GM12865 (cell line): ENCODE measurements at regions not wholly inside any gene's neighbourhood (a gene's known extent, or its start where the extent isn't known, plus 50 kb on each side); places are given as distances from the start of the nearest gene placed in this dataset.

Experiments used
- DNase-seq: peaks from one replicate; pipeline ENCODE4 v3.0.0; 2010; ENCODE audit warnings: low read depth
- H3K4me3 ChIP-seq: 2 replicates; pipeline ENCODE4 v1.5.1; 2011; ENCODE audit warnings: mild to moderate bottlenecking, low read depth, low read length, control low read depth
- TF ChIP-seq, protein P1 (sequence below): IDR thresholded peaks from 2 replicates; pipeline ENCODE4 v1.5.1; 2011; ENCODE audit warnings: low read length, control low read depth, low read depth, inconsistent platforms; ENCODE audit not compliant: insufficient read depth; ENCODE audit errors: missing control alignments

DNA sequence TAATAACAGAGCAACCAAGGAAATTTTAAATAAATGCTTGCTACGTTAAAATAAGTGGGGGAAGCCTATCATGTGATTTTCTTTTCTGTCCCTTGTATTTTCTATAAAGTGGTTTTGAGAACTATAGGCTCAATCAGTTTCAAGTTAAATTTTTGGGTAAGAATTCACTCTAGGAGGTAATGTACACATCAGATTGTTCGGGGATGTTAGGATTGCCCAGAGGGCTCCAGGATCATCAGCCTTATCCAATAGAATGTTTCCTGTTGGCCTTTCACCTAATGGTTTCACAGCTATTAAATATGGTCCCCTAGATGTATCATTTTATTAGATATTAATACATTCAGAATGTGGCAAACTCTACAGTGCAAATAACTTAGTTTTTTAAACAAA is 438.4 kb upstream of the NPVF start:
- H3K4me3 ChIP-seq, result no peak overlapping the region
- no peak for DNase-seq
- TF ChIP-seq, protein P1, sequence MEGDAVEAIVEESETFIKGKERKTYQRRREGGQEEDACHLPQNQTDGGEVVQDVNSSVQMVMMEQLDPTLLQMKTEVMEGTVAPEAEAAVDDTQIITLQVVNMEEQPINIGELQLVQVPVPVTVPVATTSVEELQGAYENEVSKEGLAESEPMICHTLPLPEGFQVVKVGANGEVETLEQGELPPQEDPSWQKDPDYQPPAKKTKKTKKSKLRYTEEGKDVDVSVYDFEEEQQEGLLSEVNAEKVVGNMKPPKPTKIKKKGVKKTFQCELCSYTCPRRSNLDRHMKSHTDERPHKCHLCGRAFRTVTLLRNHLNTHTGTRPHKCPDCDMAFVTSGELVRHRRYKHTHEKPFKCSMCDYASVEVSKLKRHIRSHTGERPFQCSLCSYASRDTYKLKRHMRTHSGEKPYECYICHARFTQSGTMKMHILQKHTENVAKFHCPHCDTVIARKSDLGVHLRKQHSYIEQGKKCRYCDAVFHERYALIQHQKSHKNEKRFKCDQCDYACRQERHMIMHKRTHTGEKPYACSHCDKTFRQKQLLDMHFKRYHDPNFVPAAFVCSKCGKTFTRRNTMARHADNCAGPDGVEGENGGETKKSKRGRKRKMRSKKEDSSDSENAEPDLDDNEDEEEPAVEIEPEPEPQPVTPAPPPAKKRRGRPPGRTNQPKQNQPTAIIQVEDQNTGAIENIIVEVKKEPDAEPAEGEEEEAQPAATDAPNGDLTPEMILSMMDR, result no peak

DNA sequence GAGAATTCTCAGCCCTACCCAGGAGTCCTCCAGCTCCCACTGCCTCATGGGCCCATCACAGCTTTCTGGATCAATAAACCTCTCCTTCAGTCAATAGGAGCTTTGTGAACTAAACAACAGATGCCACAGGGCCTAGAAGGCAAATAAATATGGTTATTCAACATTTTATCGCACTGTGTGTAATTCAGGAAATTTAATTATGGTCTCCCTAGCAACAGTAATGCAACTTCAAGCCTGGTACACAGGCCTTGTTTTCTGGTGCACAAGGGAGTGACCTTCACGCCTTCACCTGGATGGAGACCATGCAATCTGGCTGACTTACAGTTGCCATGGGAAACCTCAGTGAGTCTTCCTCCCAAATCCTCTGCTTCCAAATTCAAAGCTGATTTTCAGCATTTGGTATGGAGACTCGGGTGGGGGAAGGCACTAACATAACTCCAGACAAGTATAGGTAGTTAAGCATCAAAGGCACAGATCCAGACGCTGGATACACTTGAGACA is 441.0 kb upstream of the NPVF start:
- no peak overlapping the region for H3K4me3 ChIP-seq
- TF ChIP-seq, protein P1, result no peak
- no peak for DNase-seq

DNA sequence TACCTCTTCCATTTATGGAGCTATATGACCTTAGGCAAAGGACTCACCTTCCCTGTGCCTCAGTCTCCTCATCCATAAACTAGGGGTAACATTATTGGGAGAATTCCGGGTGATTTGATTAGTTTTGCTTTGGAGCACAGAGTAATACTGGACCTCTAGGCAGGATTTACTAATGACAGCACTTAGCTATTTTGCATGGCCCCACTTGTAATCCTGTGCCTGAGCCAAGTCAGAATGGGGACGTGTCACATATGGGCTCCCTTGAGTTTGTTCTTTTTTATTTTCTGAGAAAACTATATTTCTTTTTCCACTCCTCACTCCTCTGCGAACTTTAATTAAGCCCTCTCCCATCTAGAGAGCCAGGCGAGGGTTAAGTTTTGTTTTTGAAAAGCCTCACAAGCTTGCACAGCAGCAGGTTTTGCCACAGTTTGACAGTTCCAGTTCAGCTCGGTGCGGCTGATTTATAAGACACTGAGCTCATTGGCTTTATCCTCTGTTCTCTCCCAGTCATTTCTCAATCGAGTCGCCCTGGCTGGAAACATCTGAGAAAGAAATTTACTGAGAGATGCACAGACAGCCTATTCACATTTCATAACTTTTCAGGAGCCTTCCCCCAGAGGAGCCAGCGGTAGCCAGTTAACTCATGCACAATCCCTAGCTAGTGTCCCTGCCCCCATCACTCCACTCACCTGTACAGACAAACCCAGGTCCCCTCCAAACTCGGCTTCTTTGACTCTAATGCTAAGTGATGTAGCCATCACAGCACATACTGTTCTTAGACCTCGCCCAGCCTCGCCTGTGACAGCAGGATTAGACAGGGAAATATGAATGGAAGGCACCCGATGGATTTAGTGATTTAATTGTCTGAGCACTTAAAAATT is 441.9 kb upstream of the NPVF start:
- H3K4me3 ChIP-seq, result no peak overlapping the region
- TF ChIP-seq, protein P1, result no peak
- DNase-seq, result no peak

DNA sequence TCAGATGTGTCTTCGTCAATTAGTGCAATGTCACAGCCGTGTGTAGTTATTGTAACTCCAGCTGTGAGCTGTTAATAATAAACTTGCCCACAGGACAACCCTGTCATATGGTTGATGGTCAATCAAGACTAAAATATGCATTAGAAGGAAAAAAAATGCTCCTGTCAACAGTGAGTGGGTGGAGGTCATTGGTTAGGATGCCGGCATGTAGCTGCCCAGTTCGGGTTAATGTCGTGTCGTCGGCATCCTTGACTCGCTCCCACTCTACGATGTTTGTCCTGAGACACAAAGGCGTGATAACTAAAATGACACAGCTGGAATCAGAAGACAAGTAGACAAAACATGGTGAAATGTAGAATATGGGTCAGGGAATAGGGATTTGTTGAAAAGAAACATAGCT is 442.8 kb upstream of the NPVF start:
- DNase-seq, result no peak
- no peak overlapping the region for H3K4me3 ChIP-seq
- TF ChIP-seq, protein P1, result no peak

DNA sequence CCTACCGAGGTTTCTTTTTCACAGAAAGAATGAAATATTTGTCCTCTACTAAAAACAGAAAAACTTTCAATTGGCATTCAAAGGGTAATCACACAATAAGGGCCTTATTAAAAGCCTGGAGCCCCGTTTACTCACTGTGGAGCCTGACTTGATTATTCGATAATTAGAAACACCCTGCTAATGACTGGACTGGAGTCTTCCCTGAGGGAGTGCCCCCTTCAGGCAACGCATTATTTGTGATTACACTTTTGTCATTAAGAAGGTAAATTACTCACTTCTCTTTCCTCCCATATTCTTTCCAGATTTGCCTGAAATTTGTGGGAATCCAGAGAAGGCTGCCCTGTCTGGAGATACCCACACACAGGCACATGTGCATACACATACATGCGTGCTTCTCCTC is 444.2 kb upstream of the NPVF start:
- DNase-seq, result no peak
- no peak overlapping the region for H3K4me3 ChIP-seq
- TF ChIP-seq, protein P1, result no peak

DNA sequence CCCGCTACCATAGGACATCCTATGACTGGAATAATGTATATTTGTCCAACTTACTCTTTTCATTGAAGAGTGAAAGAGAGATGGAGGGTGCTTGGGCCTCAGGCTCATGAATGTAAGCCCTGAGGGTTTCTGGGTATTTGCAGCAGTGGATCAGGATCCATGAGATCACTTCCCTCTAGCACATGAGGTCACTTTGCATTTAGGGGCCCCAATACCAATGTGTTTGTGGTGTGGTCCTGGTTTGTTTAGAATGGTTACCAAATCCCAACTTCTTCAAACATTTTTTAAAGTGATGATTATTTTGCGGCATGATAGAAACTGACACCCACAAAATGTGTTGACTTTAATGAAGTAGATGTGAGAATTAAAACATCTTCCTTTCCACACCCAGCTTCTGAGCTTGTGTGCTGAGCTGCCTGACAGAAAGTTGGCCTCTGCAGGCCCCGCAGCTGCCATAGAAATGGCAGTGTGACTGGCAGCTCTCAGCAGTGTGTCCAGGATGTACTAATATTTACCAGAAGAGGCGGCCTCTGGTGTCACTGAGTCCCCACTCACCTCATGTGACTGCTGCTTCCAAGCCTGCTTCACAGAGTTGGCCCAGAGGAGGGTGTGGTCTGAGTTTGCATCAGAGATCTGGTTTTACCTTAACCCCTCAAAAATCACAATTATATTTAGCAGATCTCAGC is 447.6 kb upstream of the NPVF start:
- TF ChIP-seq, protein P1, result no peak
- no peak overlapping the region for H3K4me3 ChIP-seq
- DNase-seq, result no peak
